Karpas-422 (cell line): ENCODE measurements at regions not wholly inside any gene's neighbourhood (a gene's known extent, or its start where the extent isn't known, plus 50 kb on each side); places are given as distances from the start of the nearest gene placed in this dataset.
"Not testable (repeated sequence)": the region's sequence is repeated elsewhere in the genome, so short reads cannot be mapped to it uniquely, and the experiment has no call there.

Experiments
- DNase-seq: peaks from one replicate; pipeline ENCODE4 v3.0.0-alpha.2; 2015
- H2AFZ ChIP-seq: fragments of 200-600 bp; sonication (generic); 2 replicates; pipeline ENCODE4 v1.6.1; 2014; ENCODE audit warnings: antibody characterized with exemption, low read length, mixed read lengths
- H3K27ac ChIP-seq: fragments of 200-600 bp; sonication (generic); 2 replicates; pipeline ENCODE4 v1.5.1; 2014; ENCODE audit warnings: mild to moderate bottlenecking, low read length, moderate library complexity
- H3K27me3 ChIP-seq: fragments of 200-600 bp; sonication (generic); 2 replicates; pipeline ENCODE4 v1.6.1; 2014; ENCODE audit warnings: low read length, mixed read lengths
- H3K36me3 ChIP-seq: fragments of 200-600 bp; sonication (generic); 2 replicates; pipeline ENCODE4 v1.6.1; 2014; ENCODE audit warnings: low read length, mixed read lengths; ENCODE audit not compliant: insufficient read depth
- H3K4me1 ChIP-seq: fragments of 200-600 bp; sonication (generic); 2 replicates; pipeline ENCODE4 v1.6.1; 2014; ENCODE audit warnings: mild to moderate bottlenecking, low read length, mixed read lengths
- H3K4me2 ChIP-seq: fragments of 200-600 bp; sonication (generic); 2 replicates; pipeline ENCODE4 v1.6.1; 2014; ENCODE audit warnings: low read length, low read depth, mild to moderate bottlenecking; ENCODE audit not compliant: poor library complexity, severe bottlenecking
- H3K4me3 ChIP-seq: fragments of 200-600 bp; sonication (generic); 2 replicates; pipeline ENCODE4 v1.5.1; 2014; ENCODE audit warnings: mild to moderate bottlenecking, antibody characterized with exemption, low read length, mixed read lengths
- H3K79me2 ChIP-seq: fragments of 200-600 bp; sonication (generic); 2 replicates; pipeline ENCODE4 v1.6.1; 2014; ENCODE audit warnings: mild to moderate bottlenecking, low read length, mixed read lengths
- H3K9ac ChIP-seq: fragments of 200-600 bp; sonication (generic); 2 replicates; pipeline ENCODE4 v1.6.0; 2014; ENCODE audit warnings: low read length
- H3K9me2 ChIP-seq: fragments of 200-600 bp; sonication (generic), shearing (Covaris generic); replicated peaks from 2 replicates; pipeline ENCODE4 v1.6.0; 2014; ENCODE audit warnings: mild to moderate bottlenecking, low read length, moderate library complexity; ENCODE audit not compliant: insufficient read depth
- H3K9me3 ChIP-seq: fragments of 300-700, 200-600 bp; sonication (generic); 2 replicates; pipeline ENCODE4 v1.6.1; 2014; ENCODE audit warnings: low read length, mixed read lengths
- H4K20me1 ChIP-seq: fragments of 200-600 bp; sonication (generic); 2 replicates; pipeline ENCODE4 v1.6.1; 2014; ENCODE audit warnings: mild to moderate bottlenecking, antibody characterized with exemption, low read length, low read depth; ENCODE audit not compliant: insufficient read depth

DNA sequence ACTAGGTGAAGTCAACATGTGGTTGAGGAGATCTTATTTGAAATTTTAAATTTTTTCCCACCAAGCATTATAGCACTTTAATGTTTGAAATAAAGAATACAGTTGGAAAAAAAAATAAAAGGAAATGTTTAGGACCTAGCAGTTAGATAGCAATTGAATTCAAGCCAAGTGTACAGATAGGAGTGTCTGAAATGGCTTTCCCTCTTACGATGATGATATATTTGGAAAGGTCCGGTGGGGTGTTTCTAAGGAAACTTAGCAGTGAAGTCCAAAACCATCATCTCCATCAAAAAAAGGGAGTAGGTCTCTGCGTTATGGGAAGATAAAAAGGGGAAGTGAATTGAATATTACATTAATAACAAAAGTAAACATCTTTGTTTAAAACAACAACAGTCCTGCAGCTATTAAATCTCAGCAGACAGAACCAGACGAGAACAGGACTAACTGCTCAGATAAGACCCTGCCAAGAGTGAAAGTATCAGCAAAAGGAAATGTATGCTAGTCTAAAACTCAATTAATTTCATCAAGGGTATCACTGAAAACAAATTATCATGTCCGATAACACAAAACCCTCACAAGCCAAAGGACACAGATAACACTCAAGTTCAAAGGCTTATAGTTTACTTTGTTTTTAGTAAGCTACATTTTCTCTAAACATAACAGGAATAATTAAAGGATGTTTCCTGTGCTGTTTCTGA lies 242.0 kb downstream of the BMP4 start:
- H3K9ac ChIP-seq = no peak overlapping the region
- H3K9me3 ChIP-seq = no peaks in the 10 kb centered on the region
- no peaks in the 10 kb centered on the region for H3K4me1 ChIP-seq
- no peaks in the 10 kb centered on the region for H3K27me3 ChIP-seq
- no peaks in the 10 kb centered on the region for H3K79me2 ChIP-seq
- no peak for DNase-seq
- H3K9me2 ChIP-seq = no peaks in the 10 kb centered on the region
- no peaks in the 10 kb centered on the region for H4K20me1 ChIP-seq
- no peak overlapping the region for H3K4me3 ChIP-seq
- no peak overlapping the region for H3K27ac ChIP-seq
- H3K4me2 ChIP-seq = no peak overlapping the region
- H2AFZ ChIP-seq = no peak overlapping the region
- no peaks in the 10 kb centered on the region for H3K36me3 ChIP-seq

GRCh38 chr14:53712901-53713300 lies 243.7 kb downstream of the BMP4 start:
- H3K4me1 ChIP-seq, H3K4me3 ChIP-seq, H3K9me2 ChIP-seq, H4K20me1 ChIP-seq, H3K9me3 ChIP-seq, DNase-seq, H3K4me2 ChIP-seq, H3K27ac ChIP-seq, H3K36me3 ChIP-seq, H2AFZ ChIP-seq, H3K27me3 ChIP-seq, H3K9ac ChIP-seq, H3K79me2 ChIP-seq: not testable (repeated sequence)

- no peak overlapping the region for H3K4me2 ChIP-seq
- no peak overlapping the region for H3K9ac ChIP-seq
- H3K27me3 ChIP-seq = no peaks in the 10 kb centered on the region
- DNase-seq = no peak
- H2AFZ ChIP-seq = no peak overlapping the region
- H3K36me3 ChIP-seq = no peaks in the 10 kb centered on the region
- no peaks in the 10 kb centered on the region for H4K20me1 ChIP-seq
- H3K4me1 ChIP-seq = no peaks in the 10 kb centered on the region
- no peaks in the 10 kb centered on the region for H3K79me2 ChIP-seq
- no peak overlapping the region for H3K27ac ChIP-seq
- H3K4me3 ChIP-seq = no peak overlapping the region
- no peaks in the 10 kb centered on the region for H3K9me3 ChIP-seq
- no peaks in the 10 kb centered on the region for H3K9me2 ChIP-seq
Measured at GRCh38 chr14:53711205-53711604, 245.4 kb downstream of the BMP4 start.

DNA sequence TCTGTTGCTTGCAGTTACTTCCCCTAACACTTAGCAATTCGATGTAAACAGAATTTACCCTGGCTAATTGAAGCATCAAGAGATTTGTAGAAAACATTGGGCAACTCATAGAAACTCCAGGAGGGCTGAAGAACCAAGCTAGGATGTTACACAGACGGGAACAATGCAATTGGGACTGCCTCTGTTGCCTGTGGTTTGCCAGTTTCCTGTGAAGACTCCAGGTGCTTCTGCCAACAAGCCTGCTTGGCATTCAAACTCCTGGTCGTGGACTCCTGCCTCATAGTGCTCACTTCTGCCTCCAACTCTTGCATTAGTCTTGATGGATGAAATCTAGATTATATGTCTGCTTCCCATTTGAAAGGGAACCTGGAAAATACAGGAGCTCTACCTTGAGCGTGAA lies 246.0 kb downstream of the BMP4 start:
- Histone ChIP-seq H3K9ac (no peak overlapping the region), H3K4me3 (no peak overlapping the region), H3K36me3 (no peaks in the 10 kb centered on the region), H3K27me3 (no peaks in the 10 kb centered on the region), H3K4me1 (no peaks in the 10 kb centered on the region), H3K4me2 (no peak overlapping the region), H3K9me3 (no peaks in the 10 kb centered on the region), H3K9me2 (no peaks in the 10 kb centered on the region), H3K79me2 (no peaks in the 10 kb centered on the region), H2AFZ (no peak overlapping the region), H3K27ac (no peak overlapping the region), H4K20me1 (no peaks in the 10 kb centered on the region)
- DNase-seq = no peak

- Histone ChIP-seq H3K27me3 (no peaks in the 10 kb centered on the region), H3K9me3 (no peaks in the 10 kb centered on the region), H3K4me1 (no peaks in the 10 kb centered on the region), H4K20me1 (no peaks in the 10 kb centered on the region), H2AFZ (no peak overlapping the region), H3K27ac (no peak overlapping the region), H3K9ac (no peak overlapping the region), H3K4me3 (no peak overlapping the region), H3K9me2 (no peaks in the 10 kb centered on the region), H3K4me2 (no peak overlapping the region), H3K79me2 (no peaks in the 10 kb centered on the region), H3K36me3 (no peaks in the 10 kb centered on the region)
- DNase-seq = no peak
Measured at GRCh38 chr14:53709381-53709780, 247.2 kb downstream of the BMP4 start.

- H2AFZ ChIP-seq = no peak overlapping the region
- no peaks in the 10 kb centered on the region for H3K9me2 ChIP-seq
- no peak overlapping the region for H3K4me2 ChIP-seq
- H3K9me3 ChIP-seq = no peaks in the 10 kb centered on the region
- H4K20me1 ChIP-seq = no peaks in the 10 kb centered on the region
- H3K36me3 ChIP-seq = no peaks in the 10 kb centered on the region
- H3K4me3 ChIP-seq = no peak overlapping the region
- H3K79me2 ChIP-seq = no peaks in the 10 kb centered on the region
- DNase-seq = no peak
- no peak overlapping the region for H3K9ac ChIP-seq
- H3K27ac ChIP-seq = no peak overlapping the region
- no peaks in the 10 kb centered on the region for H3K4me1 ChIP-seq
- no peaks in the 10 kb centered on the region; the same call in 1 of the 2 replicates for H3K27me3 ChIP-seq
Measured at GRCh38 chr14:53703457-53703856, 253.2 kb downstream of the BMP4 start.

DNA sequence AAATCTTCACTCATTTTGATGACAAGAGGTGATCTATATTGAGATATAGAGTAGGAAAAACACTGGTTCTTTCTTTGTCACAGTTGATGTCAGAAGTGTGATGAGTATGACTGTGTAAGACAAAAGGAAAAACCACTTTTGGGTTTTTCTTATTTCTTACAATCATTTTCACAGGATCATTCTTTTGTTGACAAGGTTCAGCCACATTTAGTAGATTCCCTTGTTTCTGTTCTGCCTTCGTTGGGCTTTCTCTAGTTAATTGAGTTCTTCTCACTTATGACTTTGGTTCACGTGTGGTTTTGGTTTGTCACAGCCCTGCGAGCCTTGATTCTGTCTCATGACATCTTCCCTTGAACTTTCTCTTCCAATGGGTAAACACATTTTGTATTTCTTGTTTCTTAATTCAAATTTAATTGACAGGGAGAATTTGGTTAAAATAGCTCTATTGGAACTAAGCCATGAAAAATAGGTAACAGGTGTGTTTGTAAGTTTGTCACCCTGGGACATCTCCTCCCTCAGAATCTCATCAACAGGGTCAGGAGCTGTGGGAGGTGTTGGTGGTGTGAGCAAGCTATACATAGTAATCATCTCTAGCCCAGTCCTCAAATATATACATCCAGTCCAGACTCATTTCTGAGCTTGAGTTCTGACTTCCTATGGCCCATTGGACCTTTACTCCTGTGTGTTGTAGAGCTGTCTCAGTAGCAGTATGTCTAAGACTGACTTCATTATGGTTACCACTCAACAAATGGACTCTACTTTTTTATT lies 255.3 kb downstream of the BMP4 start:
- H3K9me3 ChIP-seq = no peaks in the 10 kb centered on the region
- H3K4me3 ChIP-seq = no peak overlapping the region
- no peaks in the 10 kb centered on the region for H3K79me2 ChIP-seq
- no peak for DNase-seq
- H3K9ac ChIP-seq = no peak overlapping the region
- H4K20me1 ChIP-seq = no peaks in the 10 kb centered on the region
- H3K9me2 ChIP-seq = no peaks in the 10 kb centered on the region
- no peaks in the 10 kb centered on the region for H3K4me1 ChIP-seq
- H3K27ac ChIP-seq = no peak overlapping the region
- no peaks in the 10 kb centered on the region for H3K36me3 ChIP-seq
- no peak overlapping the region for H2AFZ ChIP-seq
- no peak overlapping the region for H3K4me2 ChIP-seq
- no peaks in the 10 kb centered on the region; the same call in 1 of the 2 replicates for H3K27me3 ChIP-seq

DNA sequence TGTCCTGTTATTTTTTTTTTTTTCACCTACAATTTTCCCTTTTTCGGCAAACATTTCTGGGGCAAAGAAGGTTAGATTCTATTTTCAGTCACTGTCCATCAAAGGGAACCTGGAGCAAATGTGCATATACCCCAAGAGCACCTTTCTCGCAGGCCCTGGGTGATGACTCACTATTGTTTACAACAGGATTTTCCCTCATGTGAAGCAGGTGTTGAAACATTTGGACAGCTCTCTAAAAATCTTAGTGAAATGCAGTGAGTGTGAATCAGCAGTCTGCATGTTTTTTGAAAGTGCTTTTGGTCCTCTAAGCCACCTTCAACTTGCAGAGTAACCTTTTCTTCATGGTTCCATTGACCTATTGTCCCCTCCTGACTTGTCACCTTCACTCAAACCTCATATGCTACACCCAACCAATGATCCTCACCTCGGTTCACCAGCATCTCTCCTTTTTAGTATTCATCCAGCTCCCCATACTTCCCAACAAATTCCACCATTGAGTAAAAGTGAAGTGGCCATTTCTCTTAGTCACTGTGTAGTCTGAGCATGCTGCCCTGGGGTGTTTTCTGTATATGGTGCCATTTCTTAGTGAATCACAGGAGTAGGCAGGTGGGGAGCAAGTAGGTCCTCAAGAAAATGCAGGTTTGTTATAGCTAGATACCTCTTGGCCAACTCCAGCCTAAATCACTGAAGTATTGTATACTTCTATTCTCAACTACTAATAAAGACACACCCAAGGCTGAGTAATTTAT lies 260.2 kb downstream of the BMP4 start:
- no peaks in the 10 kb centered on the region for H3K9me3 ChIP-seq
- H3K79me2 ChIP-seq = no peaks in the 10 kb centered on the region
- DNase-seq = no peak
- H3K4me1 ChIP-seq = no peaks in the 10 kb centered on the region
- no peaks in the 10 kb centered on the region for H3K36me3 ChIP-seq
- H3K27ac ChIP-seq = no peak overlapping the region
- no peak overlapping the region for H3K4me3 ChIP-seq
- H3K27me3 ChIP-seq = peaks cover 5% of the 10 kb centered on the region; the same call in 1 of the 2 replicates
- no peak overlapping the region for H2AFZ ChIP-seq
- no peak overlapping the region for H3K4me2 ChIP-seq
- no peaks in the 10 kb centered on the region for H3K9me2 ChIP-seq
- no peak overlapping the region for H3K9ac ChIP-seq
- H4K20me1 ChIP-seq = no peaks in the 10 kb centered on the region
